ENCODE measurements at regions not wholly inside any gene's neighbourhood (a gene's known extent, or its start where the extent isn't known, plus 50 kb on each side); places are given as distances from the start of the nearest gene placed in this dataset.

DNA sequence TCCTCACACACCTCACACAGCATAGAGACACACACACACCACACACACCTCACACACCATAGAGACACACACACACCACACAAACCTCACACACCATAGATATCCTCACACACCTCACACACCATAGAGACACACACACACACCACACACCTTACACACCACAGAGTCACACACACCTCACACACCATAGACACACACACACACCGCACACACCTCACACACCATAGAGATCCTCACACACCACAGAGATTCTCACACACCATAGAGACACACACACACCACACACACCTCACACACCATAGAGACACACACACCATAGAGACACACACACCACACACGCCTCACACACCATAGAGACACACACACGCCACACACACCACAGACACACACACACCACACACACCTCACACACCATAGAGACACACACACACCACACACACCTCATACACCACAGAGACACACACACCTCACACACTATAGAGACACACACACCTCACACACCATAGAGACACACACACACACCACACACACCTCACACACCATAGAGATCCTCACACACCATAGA is 270.6 kb downstream of the CYRIA start:
- no peak overlapping the region for H3K4me3 ChIP-seq (ENCODE audit: extremely low read depth in 1 of 4, insufficient read depth in 2 of 4, low read depth in 3 of 4, low read length in 4 of 4)
- no peak overlapping the region for H3K9ac ChIP-seq (replicated peaks in 1 of 4; ENCODE audit: extremely low read depth in 1 of 4, low read depth in 3 of 4, low read length in 3 of 4)
- no peak overlapping the region for H3K14ac ChIP-seq (ENCODE audit: insufficient read length)
- FAIRE-seq = no peak
- no peaks in the 10 kb centered on the region; a peak in 1 of 7 replicates for H3K4me1 ChIP-seq (replicated peaks in 1 of 4; ENCODE audit: control insufficient read depth in 3 of 4, insufficient read depth in 4 of 4, low read length in 3 of 4)
- H3K23me2 ChIP-seq (ENCODE audit: low read depth, low read length) = peaks cover 11% of the 10 kb centered on the region; the same call in 1 of the 2 replicates
- no peak overlapping the region for H2BK20ac ChIP-seq (ENCODE audit: low read length)
- no peak overlapping the region for H3K27ac ChIP-seq (ENCODE audit: low read depth, low read length)
- H2AFZ ChIP-seq (ENCODE audit: low read length) = no peak overlapping the region
- 51% methylated on average over 3 of the region's 3 CpGs; no CpG with 5 or more reads in 1 of the 2 experiments for WGBS, 2 experiments (ENCODE audit: extremely low coverage in 1 of 2, insufficient coverage in 1 of 2, insufficient read length in 1 of 2, insufficient replicate concordance in 2 of 2, low coverage in 1 of 2, low lambda C conversion rate in 2 of 2, missing lambda C conversion rate in 1 of 2)
- POLR2A ChIA-PET (ENCODE audit: partially characterized antibody) = no interaction called here
- H4K5ac ChIP-seq (ENCODE audit: insufficient read length, low read depth, low read length) = no peak overlapping the region
- no peaks in the 10 kb centered on the region for H3K79me1 ChIP-seq (ENCODE audit: low read depth, low read length)
- H4K91ac ChIP-seq (replicated peaks; ENCODE audit: insufficient read length, low read length) = no peak overlapping the region
- H3K9me3 ChIP-seq (ENCODE audit: insufficient read depth in 2 of 2, low read depth in 1 of 2, low read length in 1 of 2) = no peaks in the 10 kb centered on the region
- H3K56ac ChIP-seq (replicated peaks; ENCODE audit: insufficient read length, low read depth, low read length) = peak overlapping the region; percentile 99
- H4K8ac ChIP-seq (ENCODE audit: extremely low read depth, insufficient read depth, low read length) = no peak overlapping the region
- 0 out of 2 replicates have a peak overlapping the region, but pooled peaks have one; percentile 50 for H2BK12ac ChIP-seq (ENCODE audit: low read depth, low read length)
- H3K18ac ChIP-seq (ENCODE audit: extremely low read depth, low read length) = peak overlapping the region; percentile 51; the same call in 1 of the 2 replicates
- H3K27me3 ChIP-seq (replicated peaks in 1 of 4; ENCODE audit: control insufficient read depth in 3 of 4, extremely low read depth in 1 of 4, insufficient read depth in 3 of 4, low read length in 3 of 4) = no peaks in the 10 kb centered on the region
- no peak for DNase-seq (ENCODE audit: low read depth in 1 of 2, low spot score in 2 of 2)
- H3K36me3 ChIP-seq (ENCODE audit: control insufficient read depth in 2 of 4, insufficient read depth in 4 of 4, low read length in 3 of 4) = no peaks in the 10 kb centered on the region; a peak in 1 of 8 replicates
- H3K4ac ChIP-seq (replicated peaks; ENCODE audit: insufficient read length, low read depth, low read length) = no peak overlapping the region
- no peaks in the 10 kb centered on the region for H4K20me1 ChIP-seq (replicated peaks in 1 of 2; ENCODE audit: control insufficient read depth in 1 of 2, insufficient read depth in 2 of 2, low read length in 2 of 2)
- H2BK15ac ChIP-seq (ENCODE audit: low read length) = peak overlapping the region; percentile 14; the same call in 1 of the 2 replicates
- H2BK5ac ChIP-seq (ENCODE audit: low read depth, low read length) = peak overlapping the region; percentile 75; the same call in 1 of the 2 replicates
- no peaks in the 10 kb centered on the region for H3K79me2 ChIP-seq (ENCODE audit: control insufficient read depth in 1 of 2, insufficient read depth in 2 of 2, low read length in 2 of 2)
- H3K23ac ChIP-seq (ENCODE audit: insufficient read length) = no peak overlapping the region
- CTCF ChIA-PET (ENCODE audit: partially characterized antibody) = no interaction called here
- no peak overlapping the region for H2BK120ac ChIP-seq (replicated peaks; ENCODE audit: low read depth, low read length)
- TF ChIP-seq, protein P1, sequence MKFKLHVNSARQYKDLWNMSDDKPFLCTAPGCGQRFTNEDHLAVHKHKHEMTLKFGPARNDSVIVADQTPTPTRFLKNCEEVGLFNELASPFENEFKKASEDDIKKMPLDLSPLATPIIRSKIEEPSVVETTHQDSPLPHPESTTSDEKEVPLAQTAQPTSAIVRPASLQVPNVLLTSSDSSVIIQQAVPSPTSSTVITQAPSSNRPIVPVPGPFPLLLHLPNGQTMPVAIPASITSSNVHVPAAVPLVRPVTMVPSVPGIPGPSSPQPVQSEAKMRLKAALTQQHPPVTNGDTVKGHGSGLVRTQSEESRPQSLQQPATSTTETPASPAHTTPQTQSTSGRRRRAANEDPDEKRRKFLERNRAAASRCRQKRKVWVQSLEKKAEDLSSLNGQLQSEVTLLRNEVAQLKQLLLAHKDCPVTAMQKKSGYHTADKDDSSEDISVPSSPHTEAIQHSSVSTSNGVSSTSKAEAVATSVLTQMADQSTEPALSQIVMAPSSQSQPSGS (IDR thresholded peaks at IDR 0.05; ENCODE audit: low read length) = no peak
- TF ChIP-seq TCF12 (IDR thresholded peaks at IDR 0.05; ENCODE audit: low read depth, low read length) = no peak
- no peak for TF ChIP-seq CREB1 (IDR thresholded peaks at IDR 0.05)
- TF ChIP-seq SIX5 (IDR thresholded peaks at IDR 0.05; ENCODE audit: low read depth, low read length) = no peak
- no peak for TF ChIP-seq BRCA1 (IDR thresholded peaks at IDR 0.05; ENCODE audit: low read depth, low read length)
- no peak for TF ChIP-seq RXRA (IDR thresholded peaks at IDR 0.05; ENCODE audit: insufficient read depth, low read depth, low read length)
- no peak for TF ChIP-seq POLR2A (IDR thresholded peaks at IDR 0.05; ENCODE audit: control extremely low read depth in 1 of 2, low read depth in 2 of 2, low read length in 2 of 2)
- TF ChIP-seq TBP (IDR thresholded peaks at IDR 0.05; ENCODE audit: low read depth, low read length) = no peak
- TF ChIP-seq KDM5A (IDR thresholded peaks at IDR 0.05; ENCODE audit: low read length) = no peak
- H3K4me2 ChIP-seq (ENCODE audit: insufficient read depth in 1 of 2, low read depth in 2 of 2, low read length in 2 of 2) = no peak overlapping the region
- H2AK5ac ChIP-seq (ENCODE audit: low read depth, low read length) = peak overlapping the region; percentile 97; the same call in 1 of the 2 replicates

All from H1 (cell line).